Erythroblast (primary cell): ENCODE measurements at regions not wholly inside any gene's neighbourhood (a gene's known extent, or its start where the extent isn't known, plus 50 kb on each side); places are given as distances from the start of the nearest gene placed in this dataset.

ENCODE experiments used
- GATA1 ChIP-seq: IDR thresholded peaks from 2 replicates; pipeline ENCODE4 v1.6.1; 2011; ENCODE audit warnings: low read depth, mild to moderate bottlenecking, control low read depth, low read length, moderate library complexity
- POLR2A ChIP-seq: IDR thresholded peaks from 2 replicates; pipeline ENCODE4 v1.6.1; 2011; ENCODE audit warnings: mild to moderate bottlenecking, low read length

GRCh38 chr10:90571481-90572258 is 286.2 kb downstream of the HTR7 start:
- TF ChIP-seq POLR2A: no peak
- no peak for TF ChIP-seq GATA1
